PFSK-1 (cell line): ENCODE measurements at regions not wholly inside any gene's neighbourhood (a gene's known extent, or its start where the extent isn't known, plus 50 kb on each side); places are given as distances from the start of the nearest gene placed in this dataset.

ENCODE experiments used
- FOXP2 ChIP-seq: optimal IDR thresholded peaks from 2 replicates; pipeline ENCODE3; 2011; ENCODE audit warnings: borderline replicate concordance, control low read depth, inconsistent platforms; ENCODE audit not compliant: insufficient read depth; ENCODE audit errors: extremely low read length, extremely low read depth
- POLR2AphosphoS5 ChIP-seq: IDR thresholded peaks from 2 replicates; pipeline ENCODE4 v1.6.1; 2012; ENCODE audit warnings: low read depth, mild to moderate bottlenecking, control low read depth, low read length, moderate library complexity
- SIN3A ChIP-seq: IDR thresholded peaks from 2 replicates; pipeline ENCODE4 v1.6.1; 2012; ENCODE audit warnings: mild to moderate bottlenecking, low read length, moderate library complexity, borderline replicate concordance; ENCODE audit not compliant: insufficient read depth
- TAF1 ChIP-seq: IDR thresholded peaks from 2 replicates; pipeline ENCODE4 v1.6.1; 2012; ENCODE audit warnings: low read length, control low read depth, borderline replicate concordance; ENCODE audit not compliant: insufficient read depth
- TF ChIP-seq, protein P1 (sequence below), 2 experiments: IDR thresholded peaks; 2 replicates each; pipeline versions ENCODE4 v1.6.1 to v1.8.0; 2011 to 2012; ENCODE audit warnings: low read depth in 2 of 2, low read length in 2 of 2, control low read depth in 1 of 2, inconsistent platforms in 1 of 2, mild to moderate bottlenecking in 1 of 2, moderate library complexity in 1 of 2; ENCODE audit not compliant: insufficient read depth in 1 of 2

DNA sequence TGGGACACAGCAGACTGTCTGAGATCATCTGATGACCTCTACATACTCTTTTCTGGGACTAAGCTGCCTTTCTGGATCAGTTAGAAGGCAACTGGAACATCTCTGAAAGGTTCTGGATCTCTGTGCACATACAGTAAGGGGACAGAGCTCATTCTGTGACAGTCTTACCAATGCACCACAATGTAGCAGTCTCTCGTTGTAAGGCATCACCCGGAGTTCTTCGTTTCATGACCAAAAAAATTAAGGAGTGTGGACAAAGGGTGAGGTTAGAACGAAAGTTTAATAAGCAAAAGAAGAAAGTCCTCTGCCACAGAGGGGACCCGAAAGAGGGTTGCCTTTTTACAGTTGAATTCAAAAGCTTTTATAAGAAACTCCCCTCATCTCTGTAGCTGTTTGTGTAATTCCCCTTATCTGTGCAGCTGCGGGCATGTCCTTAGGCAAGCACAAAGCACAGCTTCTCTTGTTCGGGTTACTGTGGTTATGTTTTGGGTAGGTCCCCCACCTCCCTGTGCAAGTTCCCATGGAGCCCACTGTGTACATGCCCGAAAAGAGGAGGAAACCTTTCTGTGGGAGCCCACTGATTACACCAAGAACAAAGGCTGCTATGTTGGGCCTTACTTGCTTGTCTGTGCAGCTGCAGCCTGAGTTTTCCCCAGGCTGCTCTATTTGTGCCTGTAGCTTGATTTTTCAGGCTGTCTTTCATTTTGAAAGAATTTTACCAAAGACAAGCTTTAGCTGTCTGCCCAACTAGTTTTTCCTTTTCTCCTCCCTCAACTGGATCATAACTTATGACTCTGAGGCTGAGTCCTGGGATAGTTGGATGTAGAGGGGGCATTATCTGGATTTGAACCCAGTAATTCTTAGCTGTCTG, 53.1 kb upstream of the CACNA1E start:
- TF ChIP-seq, protein P1, sequence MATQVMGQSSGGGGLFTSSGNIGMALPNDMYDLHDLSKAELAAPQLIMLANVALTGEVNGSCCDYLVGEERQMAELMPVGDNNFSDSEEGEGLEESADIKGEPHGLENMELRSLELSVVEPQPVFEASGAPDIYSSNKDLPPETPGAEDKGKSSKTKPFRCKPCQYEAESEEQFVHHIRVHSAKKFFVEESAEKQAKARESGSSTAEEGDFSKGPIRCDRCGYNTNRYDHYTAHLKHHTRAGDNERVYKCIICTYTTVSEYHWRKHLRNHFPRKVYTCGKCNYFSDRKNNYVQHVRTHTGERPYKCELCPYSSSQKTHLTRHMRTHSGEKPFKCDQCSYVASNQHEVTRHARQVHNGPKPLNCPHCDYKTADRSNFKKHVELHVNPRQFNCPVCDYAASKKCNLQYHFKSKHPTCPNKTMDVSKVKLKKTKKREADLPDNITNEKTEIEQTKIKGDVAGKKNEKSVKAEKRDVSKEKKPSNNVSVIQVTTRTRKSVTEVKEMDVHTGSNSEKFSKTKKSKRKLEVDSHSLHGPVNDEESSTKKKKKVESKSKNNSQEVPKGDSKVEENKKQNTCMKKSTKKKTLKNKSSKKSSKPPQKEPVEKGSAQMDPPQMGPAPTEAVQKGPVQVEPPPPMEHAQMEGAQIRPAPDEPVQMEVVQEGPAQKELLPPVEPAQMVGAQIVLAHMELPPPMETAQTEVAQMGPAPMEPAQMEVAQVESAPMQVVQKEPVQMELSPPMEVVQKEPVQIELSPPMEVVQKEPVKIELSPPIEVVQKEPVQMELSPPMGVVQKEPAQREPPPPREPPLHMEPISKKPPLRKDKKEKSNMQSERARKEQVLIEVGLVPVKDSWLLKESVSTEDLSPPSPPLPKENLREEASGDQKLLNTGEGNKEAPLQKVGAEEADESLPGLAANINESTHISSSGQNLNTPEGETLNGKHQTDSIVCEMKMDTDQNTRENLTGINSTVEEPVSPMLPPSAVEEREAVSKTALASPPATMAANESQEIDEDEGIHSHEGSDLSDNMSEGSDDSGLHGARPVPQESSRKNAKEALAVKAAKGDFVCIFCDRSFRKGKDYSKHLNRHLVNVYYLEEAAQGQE (IDR thresholded peaks at IDR 0.05; ENCODE audit: insufficient read depth in 1 of 2, low read depth in 2 of 2, low read length in 2 of 2) = no peak
- TF ChIP-seq TAF1 = no peak
- no peak for TF ChIP-seq FOXP2
- no peak for TF ChIP-seq SIN3A
- no peak for TF ChIP-seq POLR2AphosphoS5
